Spleen (tissue), 7 donors: ENCODE measurements at regions not wholly inside any gene's neighbourhood (a gene's known extent, or its start where the extent isn't known, plus 50 kb on each side); places are given as distances from the start of the nearest gene placed in this dataset.

Experiments
- POLR2A ChIP-seq, 3 donors: fragments of 450-650 bp; IDR thresholded peaks; one replicate each; pipeline ENCODE4 v1.5.1; 2017; ENCODE audit warnings: antibody characterized with exemption in 3 of 3, mild to moderate bottlenecking in 1 of 3
- TF ChIP-seq, protein P1 (sequence below), 11 experiments: fragments of 200-600 bp in 7 of 11; fragments of 450-650 bp in 4 of 11; sonication (generic) in 4 of 11; IDR thresholded peaks in 8 of 11; conservative IDR thresholded peaks in 3 of 11; 1 replicate in 7 of 11; 2 replicates in 4 of 11; pipeline versions ENCODE4 v1.4.0 to v1.8.0; 2016 to 2021; ENCODE audit warnings: antibody characterized with exemption in 11 of 11, inconsistent platforms in 4 of 11, mild to moderate bottlenecking in 1 of 11
- donor health status: DM: no; HTN: no; CAD: no; lungs with moderate emphysema.
- donor health status: DM: no; HTN: no; CAD: no.
- donor health status: DM: no; HTN: no; CAD: no.

DNA sequence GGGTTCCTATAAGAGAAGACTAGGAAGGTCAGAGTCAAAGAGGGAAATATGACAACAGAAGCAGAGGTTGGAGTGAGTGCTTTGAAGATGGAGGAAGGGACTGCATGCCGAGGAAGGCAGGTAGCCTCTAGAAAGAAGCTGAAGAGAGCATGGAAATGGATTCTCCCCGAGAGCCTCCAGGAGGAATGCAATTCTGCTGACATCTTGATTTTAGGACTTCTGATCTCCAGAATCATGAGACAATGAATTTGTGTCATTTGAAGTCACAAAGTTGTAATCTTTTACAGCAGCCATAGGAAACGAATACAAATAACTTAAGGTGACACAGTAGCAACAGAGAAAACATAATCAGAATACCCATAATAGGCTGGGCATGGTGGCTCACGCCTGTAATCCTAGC is 69.2 kb upstream of the UBAC2 start:
- no peak for TF ChIP-seq POLR2A (IDR thresholded peaks at IDR 0.05)
- TF ChIP-seq, protein P1, sequence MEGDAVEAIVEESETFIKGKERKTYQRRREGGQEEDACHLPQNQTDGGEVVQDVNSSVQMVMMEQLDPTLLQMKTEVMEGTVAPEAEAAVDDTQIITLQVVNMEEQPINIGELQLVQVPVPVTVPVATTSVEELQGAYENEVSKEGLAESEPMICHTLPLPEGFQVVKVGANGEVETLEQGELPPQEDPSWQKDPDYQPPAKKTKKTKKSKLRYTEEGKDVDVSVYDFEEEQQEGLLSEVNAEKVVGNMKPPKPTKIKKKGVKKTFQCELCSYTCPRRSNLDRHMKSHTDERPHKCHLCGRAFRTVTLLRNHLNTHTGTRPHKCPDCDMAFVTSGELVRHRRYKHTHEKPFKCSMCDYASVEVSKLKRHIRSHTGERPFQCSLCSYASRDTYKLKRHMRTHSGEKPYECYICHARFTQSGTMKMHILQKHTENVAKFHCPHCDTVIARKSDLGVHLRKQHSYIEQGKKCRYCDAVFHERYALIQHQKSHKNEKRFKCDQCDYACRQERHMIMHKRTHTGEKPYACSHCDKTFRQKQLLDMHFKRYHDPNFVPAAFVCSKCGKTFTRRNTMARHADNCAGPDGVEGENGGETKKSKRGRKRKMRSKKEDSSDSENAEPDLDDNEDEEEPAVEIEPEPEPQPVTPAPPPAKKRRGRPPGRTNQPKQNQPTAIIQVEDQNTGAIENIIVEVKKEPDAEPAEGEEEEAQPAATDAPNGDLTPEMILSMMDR (IDR thresholded peaks at IDR 0.05 in 8 of 11, conservative IDR thresholded peaks at IDR 0.05 in 3 of 11): no peak
